ENCODE measurements at regions not wholly inside any gene's neighbourhood (a gene's known extent, or its start where the extent isn't known, plus 50 kb on each side); places are given as distances from the start of the nearest gene placed in this dataset.

GRCh38 chr13:80590551-80590950 is 249.6 kb upstream of the SPRY2 start:
- Histone ChIP-seq H3K27ac (no peak overlapping the region), H3K36me3 (no peaks in the 10 kb centered on the region), H3K4me1 (no peaks in the 10 kb centered on the region), H3K27me3 (no peaks in the 10 kb centered on the region), H3K4me3 (no peak overlapping the region), H3K9me3 (replicated peaks) (no peaks in the 10 kb centered on the region)
- DNase-seq, result no peak

- H3K9me3 ChIP-seq (replicated peaks), result no peaks in the 10 kb centered on the region
- H3K36me3 ChIP-seq, result no peaks in the 10 kb centered on the region
- DNase-seq, result no peak
- H3K4me3 ChIP-seq, result no peak overlapping the region
- H3K27ac ChIP-seq, result no peak overlapping the region
- H3K27me3 ChIP-seq, result no peaks in the 10 kb centered on the region
- no peaks in the 10 kb centered on the region for H3K4me1 ChIP-seq
Measured at GRCh38 chr13:80586356-80586755, 245.4 kb upstream of the SPRY2 start.

GRCh38 chr13:80585531-80585930 is 244.6 kb upstream of the SPRY2 start:
- no peak overlapping the region for H3K4me3 ChIP-seq
- no peaks in the 10 kb centered on the region for H3K4me1 ChIP-seq
- H3K36me3 ChIP-seq, result no peaks in the 10 kb centered on the region
- no peak overlapping the region for H3K27ac ChIP-seq
- no peak for DNase-seq
- H3K9me3 ChIP-seq (replicated peaks), result no peaks in the 10 kb centered on the region
- no peaks in the 10 kb centered on the region for H3K27me3 ChIP-seq

DNA sequence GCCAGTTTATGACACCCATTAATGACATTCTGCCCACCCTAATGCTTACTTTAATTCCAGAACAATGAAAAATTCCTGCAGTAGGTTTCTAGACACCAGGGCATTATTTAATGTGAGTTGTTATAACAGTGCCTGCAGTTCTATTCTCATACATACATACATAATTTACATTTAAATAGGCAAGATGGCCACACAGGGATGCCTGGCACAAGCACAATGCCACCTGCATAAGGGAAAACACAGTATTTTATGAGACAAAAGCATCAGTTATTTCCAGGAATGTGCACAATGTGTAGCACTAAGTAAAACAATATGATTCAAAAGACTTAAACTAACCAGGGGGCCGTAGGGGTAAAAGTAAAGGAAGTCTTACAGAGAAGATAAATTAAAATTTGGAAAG is 243.9 kb upstream of the SPRY2 start:
- Histone ChIP-seq H3K4me1 (no peaks in the 10 kb centered on the region), H3K9me3 (replicated peaks) (no peaks in the 10 kb centered on the region), H3K36me3 (no peaks in the 10 kb centered on the region), H3K4me3 (no peak overlapping the region), H3K27me3 (no peaks in the 10 kb centered on the region), H3K27ac (no peak overlapping the region)
- no peak for DNase-seq

- H3K9me3 ChIP-seq (replicated peaks), result no peaks in the 10 kb centered on the region
- H3K36me3 ChIP-seq, result no peaks in the 10 kb centered on the region
- H3K4me1 ChIP-seq, result no peaks in the 10 kb centered on the region
- no peaks in the 10 kb centered on the region for H3K27me3 ChIP-seq
- no peak overlapping the region for H3K27ac ChIP-seq
- no peak overlapping the region for H3K4me3 ChIP-seq
- DNase-seq, result no peak
Measured at GRCh38 chr13:80584306-80584705, 243.4 kb upstream of the SPRY2 start.

- no peaks in the 10 kb centered on the region for H3K27me3 ChIP-seq
- H3K27ac ChIP-seq, result no peak overlapping the region
- no peaks in the 10 kb centered on the region for H3K36me3 ChIP-seq
- no peaks in the 10 kb centered on the region for H3K4me1 ChIP-seq
- no peak overlapping the region for H3K4me3 ChIP-seq
- DNase-seq, result no peak
- no peaks in the 10 kb centered on the region for H3K9me3 ChIP-seq (replicated peaks)
Measured at GRCh38 chr13:80577926-80578670, 237.2 kb upstream of the SPRY2 start.

DNA sequence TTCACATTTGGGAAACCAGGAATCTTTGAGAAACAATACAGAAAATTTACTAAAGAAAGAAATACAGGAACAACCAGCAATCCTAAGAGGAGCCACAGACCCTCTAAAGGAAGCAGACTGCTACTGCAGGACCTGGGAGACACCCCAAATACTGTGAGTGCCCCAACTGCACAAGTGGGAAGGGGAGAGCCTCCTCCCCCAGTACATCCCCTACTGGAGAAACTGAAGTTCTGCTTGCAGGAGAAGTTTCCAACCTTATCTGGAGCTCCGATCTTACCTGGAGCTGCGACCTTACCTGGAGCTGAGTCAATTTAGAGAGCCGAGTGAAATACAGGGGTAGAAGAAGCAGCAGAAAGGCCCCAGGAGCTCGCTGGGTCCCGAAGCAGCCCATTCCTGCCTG is 236.4 kb upstream of the SPRY2 start:
- Histone ChIP-seq H3K27ac (no peak overlapping the region), H3K4me3 (no peak overlapping the region), H3K9me3 (replicated peaks) (no peaks in the 10 kb centered on the region), H3K4me1 (no peaks in the 10 kb centered on the region), H3K27me3 (no peaks in the 10 kb centered on the region), H3K36me3 (no peaks in the 10 kb centered on the region)
- no peak for DNase-seq

GRCh38 chr13:80574113-80574850 is 233.4 kb upstream of the SPRY2 start:
- Histone ChIP-seq H3K27me3 (no peaks in the 10 kb centered on the region), H3K4me3 (no peak overlapping the region), H3K27ac (no peak overlapping the region), H3K36me3 (no peaks in the 10 kb centered on the region), H3K4me1 (no peaks in the 10 kb centered on the region), H3K9me3 (replicated peaks) (no peaks in the 10 kb centered on the region)
- no peak for DNase-seq

DNA sequence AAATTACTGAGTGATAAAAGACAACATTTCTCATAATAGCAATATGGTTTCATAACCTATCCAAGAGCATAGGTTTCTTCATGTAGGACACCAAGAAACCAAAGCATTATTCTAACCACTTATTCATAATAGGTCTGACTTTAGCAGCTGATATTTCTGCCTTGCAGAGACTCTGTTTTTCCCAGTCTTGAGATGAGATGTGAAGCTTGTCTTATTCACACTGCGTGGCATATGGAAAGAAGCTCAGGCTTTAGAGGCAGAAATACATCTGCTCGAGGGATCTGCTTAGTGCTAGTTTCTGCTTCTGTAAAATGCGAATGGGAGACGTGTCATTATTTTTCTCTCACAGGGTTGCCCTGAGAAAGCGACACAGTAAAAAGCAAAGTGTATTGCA is 232.0 kb upstream of the SPRY2 start:
- no peaks in the 10 kb centered on the region for H3K27me3 ChIP-seq
- DNase-seq, result no peak
- H3K4me3 ChIP-seq, result no peak overlapping the region
- no peaks in the 10 kb centered on the region; the same call in 1 of the 2 replicates for H3K9me3 ChIP-seq (replicated peaks)
- H3K27ac ChIP-seq, result no peak overlapping the region
- no peaks in the 10 kb centered on the region for H3K4me1 ChIP-seq
- H3K36me3 ChIP-seq, result no peaks in the 10 kb centered on the region

- Histone ChIP-seq H3K27ac (no peak overlapping the region), H3K4me3 (no peak overlapping the region), H3K36me3 (no peaks in the 10 kb centered on the region), H3K27me3 (no peaks in the 10 kb centered on the region), H3K4me1 (no peaks in the 10 kb centered on the region), H3K9me3 (replicated peaks) (no peaks in the 10 kb centered on the region; the same call in 1 of the 2 replicates)
- no peak for DNase-seq
Measured at GRCh38 chr13:80572308-80572922, 231.5 kb upstream of the SPRY2 start.

- no peak overlapping the region for H3K27ac ChIP-seq
- no peaks in the 10 kb centered on the region for H3K27me3 ChIP-seq
- no peaks in the 10 kb centered on the region; the same call in 1 of the 2 replicates for H3K9me3 ChIP-seq (replicated peaks)
- no peaks in the 10 kb centered on the region for H3K36me3 ChIP-seq
- no peak for DNase-seq
- H3K4me3 ChIP-seq, result no peak overlapping the region
- H3K4me1 ChIP-seq, result no peaks in the 10 kb centered on the region
Measured at GRCh38 chr13:80571346-80572307, 230.7 kb upstream of the SPRY2 start.

GRCh38 chr13:80563439-80563838 is 222.5 kb upstream of the SPRY2 start:
- Histone ChIP-seq H3K9me3 (replicated peaks) (no peaks in the 10 kb centered on the region), H3K27ac (no peak overlapping the region; the same call in 1 of the 2 replicates), H3K4me1 (peaks cover 11% of the 10 kb centered on the region; the same call in 1 of the 2 replicates), H3K27me3 (no peaks in the 10 kb centered on the region), H3K36me3 (no peaks in the 10 kb centered on the region), H3K4me3 (no peak overlapping the region)
- DNase-seq, result no peak

GRCh38 chr13:80562433-80563156 is 221.7 kb upstream of the SPRY2 start:
- Histone ChIP-seq H3K9me3 (replicated peaks) (no peaks in the 10 kb centered on the region), H3K4me3 (peak overlapping the region; percentile 13; the same call in 1 of the 2 replicates), H3K27ac (peak overlapping the region; percentile 12; the same call in 1 of the 2 replicates), H3K36me3 (no peaks in the 10 kb centered on the region), H3K4me1 (peaks cover 11% of the 10 kb centered on the region; the same call in 1 of the 2 replicates), H3K27me3 (no peaks in the 10 kb centered on the region)
- DNase-seq, result peak; percentile 13 to 76

- DNase-seq, result no peak
- no peak overlapping the region for H3K4me3 ChIP-seq
- peaks cover 11% of the 10 kb centered on the region; the same call in 1 of the 2 replicates for H3K4me1 ChIP-seq
- no peaks in the 10 kb centered on the region for H3K27me3 ChIP-seq
- no peak overlapping the region for H3K27ac ChIP-seq
- H3K9me3 ChIP-seq (replicated peaks), result no peaks in the 10 kb centered on the region
- H3K36me3 ChIP-seq, result no peaks in the 10 kb centered on the region
Measured at GRCh38 chr13:80560609-80561008, 219.7 kb upstream of the SPRY2 start.
